ENCODE measurements at regions not wholly inside any gene's neighbourhood (a gene's known extent, or its start where the extent isn't known, plus 50 kb on each side); places are given as distances from the start of the nearest gene placed in this dataset.
"Not testable (repeated sequence)": the region's sequence is repeated elsewhere in the genome, so short reads cannot be mapped to it uniquely, and the experiment has no call there.

DNA sequence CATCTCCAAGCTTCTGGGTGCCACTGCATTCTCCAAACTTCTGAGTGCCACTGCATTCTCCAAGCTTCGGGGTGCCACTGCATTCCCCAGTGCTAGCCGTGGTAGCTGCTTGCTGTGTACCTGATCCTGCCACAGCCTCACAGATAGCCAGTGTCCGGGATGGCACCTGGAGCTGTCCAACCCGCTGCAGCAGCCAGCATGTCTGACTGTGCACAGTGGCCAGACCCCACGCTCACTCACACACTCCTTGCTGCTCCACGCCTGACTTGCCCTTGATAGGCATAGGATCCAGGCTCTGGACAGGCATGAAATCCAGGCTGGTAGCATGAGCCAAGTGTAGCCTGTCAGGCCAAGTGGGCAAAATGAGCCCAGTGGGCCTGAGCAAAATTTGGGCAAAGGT lies 465.0 kb downstream of the GUCY1A2 start:
- POLR2A ChIA-PET, result no interaction called here
- H3K79me2 ChIP-seq (ENCODE audit: insufficient read depth, low read length), result no peaks in the 10 kb centered on the region
- H4K20me1 ChIP-seq (ENCODE audit: insufficient read depth), result no peaks in the 10 kb centered on the region
- RAD21 ChIA-PET (ENCODE audit: low non-redundant PET in 1 of 2, low total read pairs in 2 of 2, uncharacterized antibody in 2 of 2, unreplicated experiment in 2 of 2), result no interaction called here
- no peaks in the 10 kb centered on the region for H3K27me3 ChIP-seq (ENCODE audit: insufficient read depth, low read length)
- H3K4me2 ChIP-seq (ENCODE audit: low read length), result no peak overlapping the region
- no peak overlapping the region for H3K9ac ChIP-seq (ENCODE audit: low read length)
- no TSS peak for BruUV-seq (replicated peaks)
- intact Hi-C loops (cut with micrococcal nuclease), result no loop called here
- no peaks in the 10 kb centered on the region for H3K9me2 ChIP-seq (ENCODE audit: insufficient read depth)
- no peaks in the 10 kb centered on the region for H3K36me3 ChIP-seq (ENCODE audit: control insufficient read depth in 1 of 2, insufficient read depth in 2 of 2, low read length in 2 of 2)
- H2AFZ ChIP-seq (ENCODE audit: low read depth, low read length, poor library complexity, severe bottlenecking), result no peak overlapping the region
- no peaks in the 10 kb centered on the region for H3K4me1 ChIP-seq (ENCODE audit: control insufficient read depth in 1 of 2, insufficient read depth in 2 of 2, low read length in 2 of 2)
- H3K4me3 ChIP-seq (replicated peaks in 1 of 2; ENCODE audit: low read depth in 1 of 2, low read length in 2 of 2), result no peak overlapping the region
- CTCF ChIA-PET, result interaction anchor here (1.0 to 1.1 kb wide), 3 partner anchors 16 to 397 kb away, joined by 3 to 4 read pairs (median 3); no protein-coding TSS in a partner anchor
- no peak overlapping the region for H3K27ac ChIP-seq (ENCODE audit: low read depth, low read length)
- no peaks in the 10 kb centered on the region; a peak in 1 of 4 replicates for H3K9me3 ChIP-seq (ENCODE audit: control insufficient read depth in 1 of 2, insufficient read depth in 1 of 2, low read depth in 1 of 2, low read length in 2 of 2)
- TF ChIP-seq, protein P1, sequence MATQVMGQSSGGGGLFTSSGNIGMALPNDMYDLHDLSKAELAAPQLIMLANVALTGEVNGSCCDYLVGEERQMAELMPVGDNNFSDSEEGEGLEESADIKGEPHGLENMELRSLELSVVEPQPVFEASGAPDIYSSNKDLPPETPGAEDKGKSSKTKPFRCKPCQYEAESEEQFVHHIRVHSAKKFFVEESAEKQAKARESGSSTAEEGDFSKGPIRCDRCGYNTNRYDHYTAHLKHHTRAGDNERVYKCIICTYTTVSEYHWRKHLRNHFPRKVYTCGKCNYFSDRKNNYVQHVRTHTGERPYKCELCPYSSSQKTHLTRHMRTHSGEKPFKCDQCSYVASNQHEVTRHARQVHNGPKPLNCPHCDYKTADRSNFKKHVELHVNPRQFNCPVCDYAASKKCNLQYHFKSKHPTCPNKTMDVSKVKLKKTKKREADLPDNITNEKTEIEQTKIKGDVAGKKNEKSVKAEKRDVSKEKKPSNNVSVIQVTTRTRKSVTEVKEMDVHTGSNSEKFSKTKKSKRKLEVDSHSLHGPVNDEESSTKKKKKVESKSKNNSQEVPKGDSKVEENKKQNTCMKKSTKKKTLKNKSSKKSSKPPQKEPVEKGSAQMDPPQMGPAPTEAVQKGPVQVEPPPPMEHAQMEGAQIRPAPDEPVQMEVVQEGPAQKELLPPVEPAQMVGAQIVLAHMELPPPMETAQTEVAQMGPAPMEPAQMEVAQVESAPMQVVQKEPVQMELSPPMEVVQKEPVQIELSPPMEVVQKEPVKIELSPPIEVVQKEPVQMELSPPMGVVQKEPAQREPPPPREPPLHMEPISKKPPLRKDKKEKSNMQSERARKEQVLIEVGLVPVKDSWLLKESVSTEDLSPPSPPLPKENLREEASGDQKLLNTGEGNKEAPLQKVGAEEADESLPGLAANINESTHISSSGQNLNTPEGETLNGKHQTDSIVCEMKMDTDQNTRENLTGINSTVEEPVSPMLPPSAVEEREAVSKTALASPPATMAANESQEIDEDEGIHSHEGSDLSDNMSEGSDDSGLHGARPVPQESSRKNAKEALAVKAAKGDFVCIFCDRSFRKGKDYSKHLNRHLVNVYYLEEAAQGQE (IDR thresholded peaks at IDR 0.05; ENCODE audit: low read depth), result peak; percentile 20
- TF ChIP-seq YY1 (IDR thresholded peaks at IDR 0.05; ENCODE audit: extremely low read depth, insufficient replicate concordance, low read depth, low read length), result no peak
- peak; percentile 47; the same call in 1 of the 2 replicates for ATAC-seq
- no peak for DNase-seq (ENCODE audit: low read depth, low spot score)

DNA sequence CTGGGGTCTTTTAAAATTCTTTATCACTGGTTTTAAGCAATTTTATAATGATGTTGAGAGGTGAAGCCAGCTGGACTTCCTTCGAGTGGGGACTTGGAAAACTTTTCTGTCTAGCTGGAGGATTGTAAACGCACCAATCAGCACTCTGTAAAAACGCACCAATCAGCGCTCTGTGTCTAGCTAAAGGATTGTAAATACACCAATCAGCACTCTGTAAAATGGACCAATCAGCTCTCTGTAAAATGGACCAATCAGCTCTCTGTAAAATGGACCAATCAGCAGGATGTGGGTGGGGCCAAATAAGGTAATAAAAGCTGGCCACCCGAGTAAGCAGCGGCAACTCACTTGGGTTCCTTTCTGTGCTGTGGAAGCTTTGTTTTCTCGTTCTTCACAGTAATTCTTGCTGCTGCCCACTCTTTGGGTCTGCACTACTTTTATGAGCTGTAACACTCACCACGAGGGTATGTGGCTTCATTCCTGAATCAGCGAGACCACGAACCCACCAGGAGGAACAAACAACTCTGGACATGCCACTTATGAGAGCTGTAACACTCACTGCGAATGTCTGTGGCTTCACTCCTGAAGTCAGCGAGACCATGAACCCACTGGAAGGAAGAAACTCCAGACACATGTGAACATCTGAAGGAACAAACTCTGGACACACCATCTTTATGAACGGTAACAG lies 462.6 kb downstream of the GUCY1A2 start:
- H4K20me1 ChIP-seq (ENCODE audit: insufficient read depth); RAD21 ChIA-PET (ENCODE audit: low non-redundant PET in 1 of 2, low total read pairs in 2 of 2, uncharacterized antibody in 2 of 2, unreplicated experiment in 2 of 2); H3K4me3 ChIP-seq (replicated peaks in 1 of 2; ENCODE audit: low read depth in 1 of 2, low read length in 2 of 2); BruUV-seq (replicated peaks); H2AFZ ChIP-seq (ENCODE audit: low read depth, low read length, poor library complexity, severe bottlenecking); H3K4me2 ChIP-seq (ENCODE audit: low read length); intact Hi-C loops (cut with micrococcal nuclease); CTCF ChIA-PET; H3K9me2 ChIP-seq (ENCODE audit: insufficient read depth); H3K27me3 ChIP-seq (ENCODE audit: insufficient read depth, low read length); H3K4me1 ChIP-seq (ENCODE audit: control insufficient read depth in 1 of 2, insufficient read depth in 2 of 2, low read length in 2 of 2); H3K9me3 ChIP-seq (ENCODE audit: control insufficient read depth in 1 of 2, insufficient read depth in 1 of 2, low read depth in 1 of 2, low read length in 2 of 2); H3K27ac ChIP-seq (ENCODE audit: low read depth, low read length); DNase-seq (ENCODE audit: low read depth, low spot score); H3K79me2 ChIP-seq (ENCODE audit: insufficient read depth, low read length); H3K36me3 ChIP-seq (ENCODE audit: control insufficient read depth in 1 of 2, insufficient read depth in 2 of 2, low read length in 2 of 2); POLR2A ChIA-PET; H3K9ac ChIP-seq (ENCODE audit: low read length); ATAC-seq: not testable (repeated sequence)
